ENCODE measurements at regions not wholly inside any gene's neighbourhood (a gene's known extent, or its start where the extent isn't known, plus 50 kb on each side); places are given as distances from the start of the nearest gene placed in this dataset.

- DNase-seq, result no peak
- no peak for ATAC-seq
Observed at GRCh38 chr10:78686444-78687060, 382.2 kb upstream of the ZMIZ1 start.

GRCh38 chr10:78687626-78688025, 381.1 kb upstream of the ZMIZ1 start:
- DNase-seq (no peak), ATAC-seq (no peak)

GRCh38 chr10:78688230-78688900, 380.4 kb upstream of the ZMIZ1 start:
- DNase-seq (no peak), ATAC-seq (no peak)

- DNase-seq, result no peak
- ATAC-seq, result no peak
Observed at GRCh38 chr10:78688901-78689583, 379.7 kb upstream of the ZMIZ1 start.

- no peak for ATAC-seq
- DNase-seq, result no peak
Observed at GRCh38 chr10:78689584-78689935, 379.2 kb upstream of the ZMIZ1 start.

GRCh38 chr10:78690354-78691111, 378.2 kb upstream of the ZMIZ1 start:
- DNase-seq, result no peak

GRCh38 chr10:78691301-78692030, 377.3 kb upstream of the ZMIZ1 start:
- DNase-seq (no peak), ATAC-seq (no peak)

More at GRCh38 chr10:78690354-78691111, 378.2 kb upstream of the ZMIZ1 start:
- no peak for ATAC-seq

- no peak for DNase-seq
- no peak for ATAC-seq
Observed at GRCh38 chr10:78692071-78692470, 376.7 kb upstream of the ZMIZ1 start.

- no peak for ATAC-seq
- no peak for DNase-seq
Observed at GRCh38 chr10:78695846-78696245, 372.9 kb upstream of the ZMIZ1 start.

GRCh38 chr10:78696791-78697395, 371.9 kb upstream of the ZMIZ1 start:
- DNase-seq (no peak), ATAC-seq (no peak)

- no peak for ATAC-seq
- DNase-seq, result no peak
Observed at GRCh38 chr10:78699971-78700370, 368.8 kb upstream of the ZMIZ1 start.

- ATAC-seq (no peak), DNase-seq (no peak)
Observed at GRCh38 chr10:78700413-78700812, 368.4 kb upstream of the ZMIZ1 start.

GRCh38 chr10:78700816-78701520, 367.8 kb upstream of the ZMIZ1 start:
- DNase-seq, result no peak
- ATAC-seq, result no peak

- DNase-seq, result no peak
- ATAC-seq, result no peak
Observed at GRCh38 chr10:78702186-78702585, 366.6 kb upstream of the ZMIZ1 start.

- no peak for DNase-seq
- ATAC-seq, result no peak
Observed at GRCh38 chr10:78702876-78703275, 365.9 kb upstream of the ZMIZ1 start.

- DNase-seq (no peak), ATAC-seq (no peak)
Observed at GRCh38 chr10:78703593-78703992, 365.2 kb upstream of the ZMIZ1 start.

GRCh38 chr10:78706256-78706655, 362.5 kb upstream of the ZMIZ1 start:
- ATAC-seq (peak; percentile 71), DNase-seq (no peak)

GRCh38 chr10:78706726-78707540, 361.8 kb upstream of the ZMIZ1 start:
- ATAC-seq (peak; percentile 55), DNase-seq (peak; percentile 53)

GRCh38 chr10:78707745-78708144, 361.0 kb upstream of the ZMIZ1 start:
- no peak for DNase-seq
- ATAC-seq, result no peak

- no peak for DNase-seq
- no peak for ATAC-seq
Observed at GRCh38 chr10:78712147-78712546, 356.6 kb upstream of the ZMIZ1 start.
